Renal cortical epithelial cell (primary cell): ENCODE measurements at regions not wholly inside any gene's neighbourhood (a gene's known extent, or its start where the extent isn't known, plus 50 kb on each side); places are given as distances from the start of the nearest gene placed in this dataset.
"Not testable (repeated sequence)": the region's sequence is repeated elsewhere in the genome, so short reads cannot be mapped to it uniquely, and the experiment has no call there.

ENCODE experiments used
- DNase-seq: peaks from one replicate; pipeline ENCODE4 v3.0.0-alpha.2; 2011; ENCODE audit warnings: low read depth

DNA sequence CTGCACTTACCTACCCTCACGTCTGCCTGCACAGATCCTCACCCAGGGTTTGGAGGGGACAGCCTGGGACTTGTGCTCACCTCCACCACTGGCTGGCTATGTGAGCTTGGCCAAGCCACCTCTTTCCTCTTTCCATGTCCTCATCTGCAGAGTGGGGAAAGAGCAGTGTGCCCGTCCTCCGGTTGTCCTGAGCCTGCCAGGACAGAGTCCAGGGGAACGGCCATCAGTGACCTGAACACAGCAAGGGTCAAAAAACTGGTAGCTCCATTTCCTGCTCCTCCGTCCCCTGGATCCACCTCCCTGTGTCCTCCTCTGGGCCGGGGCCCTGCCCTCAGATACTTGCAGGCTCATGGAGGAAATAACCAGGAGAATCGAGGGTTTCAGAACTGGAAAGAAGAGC is 187.7 kb downstream of the OLFM1 start:
- DNase-seq = no peak

GRCh38 chr9:135275571-135276289 is 188.3 kb downstream of the OLFM1 start:
- DNase-seq = no peak

- DNase-seq = no peak
These were observed 190.0 kb downstream of the OLFM1 start for GRCh38 chr9:135277219-135278201.

GRCh38 chr9:135278586-135278985 is 191.1 kb downstream of the OLFM1 start:
- no peak for DNase-seq

GRCh38 chr9:135279385-135279784 is 191.9 kb downstream of the OLFM1 start:
- DNase-seq = no peak

DNA sequence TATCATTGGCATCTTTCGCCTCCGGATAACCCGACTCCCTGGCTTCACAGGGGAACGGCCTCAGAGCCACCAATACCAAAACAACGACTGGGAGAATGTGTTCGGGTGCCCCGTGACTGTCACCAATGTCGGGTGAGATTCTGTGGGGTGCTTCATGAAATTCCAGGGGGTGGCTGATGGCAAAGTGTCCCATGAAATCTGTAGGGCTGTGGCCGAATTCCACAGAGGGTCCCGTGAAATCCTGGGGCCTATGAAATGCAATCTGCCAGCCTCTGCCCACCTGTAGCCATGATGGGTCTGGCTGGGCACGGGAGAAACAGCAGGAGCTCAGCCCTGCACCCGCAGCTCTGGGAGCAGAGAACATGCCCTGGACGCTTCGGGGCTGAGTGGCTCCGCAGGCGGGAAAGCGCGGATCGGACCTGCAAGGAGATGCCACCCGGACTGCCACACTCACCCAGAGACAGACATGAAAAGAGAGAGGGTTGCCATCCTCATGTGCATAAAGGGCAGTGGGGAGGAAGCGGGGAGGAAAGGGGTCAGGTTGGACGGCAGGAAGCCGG is 192.4 kb downstream of the OLFM1 start:
- no peak for DNase-seq

DNA sequence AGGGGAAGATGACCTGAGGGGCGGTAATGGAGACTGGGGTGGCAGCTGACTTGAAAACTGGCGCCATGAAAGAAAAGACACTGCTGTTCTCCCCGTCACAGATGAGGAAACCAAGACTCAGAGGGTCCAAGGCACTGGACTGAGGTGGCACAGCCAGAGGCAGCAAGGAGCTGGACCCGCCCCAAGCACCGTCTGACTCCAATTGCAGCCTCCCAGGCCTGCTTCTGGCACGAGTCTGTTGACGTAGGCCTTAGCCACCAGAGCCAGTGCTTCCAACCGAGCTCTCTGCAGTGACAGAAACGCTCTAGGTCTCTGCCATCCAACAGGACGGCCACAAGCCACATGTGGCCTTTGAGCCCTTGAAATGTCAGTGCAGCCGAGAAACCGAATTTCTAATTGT is 193.2 kb downstream of the OLFM1 start:
- no peak for DNase-seq

DNA sequence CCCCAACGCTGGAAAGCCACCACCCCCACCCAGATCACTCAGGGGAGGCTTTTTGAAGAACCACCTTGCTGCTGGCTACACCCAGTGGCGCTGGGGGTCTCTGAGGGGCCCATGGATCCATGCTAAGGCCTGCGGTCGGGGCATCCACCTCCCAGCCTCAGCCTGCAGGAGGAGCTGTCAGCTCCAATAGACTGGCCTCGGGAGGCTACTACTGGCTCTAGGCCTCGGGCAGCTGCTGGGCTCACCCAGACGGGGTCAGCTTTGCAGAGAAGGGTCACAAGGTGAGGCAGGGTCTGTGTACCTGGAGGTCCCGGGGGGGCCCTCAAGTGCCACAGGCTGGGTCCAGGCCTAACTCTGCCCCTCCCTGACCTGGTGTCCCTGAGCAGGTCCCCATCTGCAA is 193.7 kb downstream of the OLFM1 start:
- DNase-seq = no peak

DNA sequence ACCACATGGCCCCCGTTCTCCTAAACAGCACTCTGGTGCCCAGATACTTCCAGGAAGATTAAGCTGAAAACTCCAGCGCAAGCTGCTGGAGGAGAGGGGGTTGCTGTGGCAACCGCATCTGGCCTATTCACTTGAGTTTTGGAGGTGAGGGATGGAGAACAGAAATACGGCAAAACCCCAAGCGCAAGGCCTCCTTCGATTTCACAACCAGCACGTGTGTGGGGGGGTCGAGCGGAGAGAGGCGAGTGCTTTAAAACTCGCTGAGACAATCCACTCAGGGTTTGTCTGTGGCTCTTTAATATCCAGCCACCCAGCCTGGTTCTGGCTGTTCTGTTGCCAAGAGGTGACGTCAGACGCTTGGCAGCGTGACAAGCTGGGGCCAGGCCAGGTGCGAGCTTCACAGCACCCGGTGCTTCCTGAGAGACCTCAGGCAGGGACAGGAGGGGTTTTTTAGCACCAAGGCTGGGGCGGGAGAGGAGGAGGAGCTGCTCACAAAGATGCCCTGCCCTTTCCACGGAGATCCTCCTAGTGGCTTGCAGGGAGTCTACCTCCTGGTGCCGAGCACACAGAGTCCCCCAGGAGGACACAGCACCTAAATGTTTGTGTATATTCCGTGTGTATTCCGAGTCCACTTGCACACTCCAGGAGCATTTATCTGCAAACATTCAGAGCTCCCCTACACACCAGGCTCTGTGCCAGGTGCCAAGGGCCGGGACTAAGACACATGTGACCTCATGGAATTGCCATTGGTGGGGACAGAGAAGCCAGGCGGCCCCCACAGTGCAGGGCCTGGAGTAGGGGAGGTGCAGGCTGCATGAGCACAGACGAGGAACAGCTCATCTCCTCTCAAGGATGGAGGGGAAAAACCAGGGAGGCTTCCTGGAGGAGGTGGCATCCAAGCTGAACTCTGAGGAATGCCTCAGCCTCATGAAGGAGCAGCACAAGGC is 194.6 kb downstream of the OLFM1 start:
- DNase-seq = no peak

- no peak for DNase-seq
These were observed 195.3 kb downstream of the OLFM1 start for GRCh38 chr9:135282808-135283207.

GRCh38 chr9:135283671-135284070 is 195.9 kb upstream of the PPP1R26 start:
- no peak for DNase-seq

DNA sequence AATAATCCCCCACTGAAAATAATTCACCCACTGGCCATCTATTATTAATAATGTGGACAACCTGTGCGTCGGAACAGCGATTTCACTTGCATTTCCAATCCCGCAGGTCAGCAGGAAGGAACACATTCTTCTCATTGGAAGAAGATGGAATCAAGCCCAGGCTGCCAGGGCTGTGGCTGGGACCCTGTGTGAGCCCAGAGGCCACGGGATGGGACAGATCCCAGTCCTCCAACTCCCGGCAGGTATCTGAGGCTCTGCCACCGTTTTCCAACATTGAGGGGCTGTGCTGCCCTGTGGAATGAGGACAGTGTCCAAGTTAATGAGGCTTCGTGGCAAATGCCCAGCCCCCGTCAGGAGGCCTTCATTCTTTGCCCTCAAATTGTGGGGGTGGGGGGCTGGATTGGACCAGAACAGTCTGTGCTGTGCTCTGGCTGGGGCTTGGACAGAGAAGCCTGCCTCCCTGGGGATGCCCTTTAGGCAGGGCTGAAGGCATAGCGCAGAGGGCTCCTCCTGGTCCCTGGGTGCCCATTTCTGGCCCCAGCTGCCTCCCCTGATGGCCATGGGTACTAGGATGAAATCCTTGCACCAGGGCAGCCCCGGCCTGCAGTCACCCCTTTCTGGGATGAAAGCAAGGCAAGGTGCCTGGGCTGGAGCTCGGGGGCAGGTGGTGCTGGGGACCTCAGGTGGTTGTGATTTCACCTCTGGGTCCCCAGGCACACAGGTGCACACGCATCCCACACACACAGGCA is 195.0 kb upstream of the PPP1R26 start:
- DNase-seq = no peak

GRCh38 chr9:135286187-135286925 is 193.2 kb upstream of the PPP1R26 start:
- not testable (repeated sequence) for DNase-seq

DNA sequence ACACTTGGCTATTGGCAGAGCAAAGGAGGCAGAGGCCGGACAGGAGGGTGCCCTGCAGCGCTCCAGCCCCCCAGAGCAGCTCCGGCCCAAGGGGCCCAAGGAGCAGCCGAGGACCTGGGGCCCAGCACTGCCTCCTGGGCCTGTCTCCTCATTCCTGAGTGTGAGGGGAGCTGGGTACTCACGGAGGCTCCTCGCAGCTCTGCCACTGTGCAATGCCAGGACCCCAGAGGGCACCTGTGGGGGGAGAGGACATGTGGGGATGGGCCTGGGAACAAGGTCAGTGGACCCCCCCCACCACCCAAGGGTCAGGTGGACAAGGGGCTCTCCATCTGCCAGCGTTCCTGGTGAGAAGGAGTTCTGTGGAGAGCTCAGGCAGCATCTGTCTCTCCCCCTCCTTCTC is 192.6 kb upstream of the PPP1R26 start:
- DNase-seq = no peak

- DNase-seq = no peak
These were observed 192.0 kb upstream of the PPP1R26 start for GRCh38 chr9:135287627-135288026.

DNA sequence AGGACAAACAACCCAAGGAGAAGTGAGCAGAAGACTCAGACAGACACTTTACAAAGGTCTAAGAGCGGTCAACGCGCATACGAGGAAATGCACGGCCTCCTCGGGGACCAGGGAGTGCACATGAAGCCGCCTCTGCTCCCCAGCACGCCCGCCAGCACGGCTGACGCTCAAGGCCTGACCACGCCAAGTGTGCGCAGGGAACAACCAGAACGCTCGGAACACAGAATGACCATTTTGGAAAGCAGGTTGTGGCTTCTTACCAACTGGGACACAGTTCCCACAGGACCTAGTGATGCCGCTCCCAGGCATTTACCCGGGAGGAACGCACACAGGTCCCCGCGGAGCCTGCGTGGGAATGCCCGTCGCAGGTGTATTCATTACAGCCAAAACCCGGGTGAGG is 191.5 kb upstream of the PPP1R26 start:
- DNase-seq = no peak

DNA sequence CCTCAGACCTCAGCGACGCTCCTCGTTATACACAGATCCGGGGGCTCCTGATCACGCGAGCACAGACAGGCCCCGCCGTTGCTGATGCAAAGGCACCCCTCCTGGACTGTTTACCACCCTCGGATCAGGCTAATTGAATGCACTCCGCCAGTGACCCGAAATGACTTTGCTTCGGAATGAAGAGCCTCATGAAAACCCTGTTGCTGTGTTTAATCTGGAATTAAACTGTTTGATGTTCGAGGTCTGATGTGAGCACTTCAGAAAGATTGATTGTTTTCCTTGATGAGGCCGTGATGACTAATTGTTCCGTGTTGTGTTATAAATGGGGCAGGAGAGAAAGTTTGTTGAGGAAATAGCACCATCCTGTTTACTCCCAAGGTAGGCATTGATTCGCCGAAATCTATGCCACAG is 190.5 kb upstream of the PPP1R26 start:
- no peak for DNase-seq

- no peak for DNase-seq
These were observed 189.5 kb upstream of the PPP1R26 start for GRCh38 chr9:135290086-135290485.

DNA sequence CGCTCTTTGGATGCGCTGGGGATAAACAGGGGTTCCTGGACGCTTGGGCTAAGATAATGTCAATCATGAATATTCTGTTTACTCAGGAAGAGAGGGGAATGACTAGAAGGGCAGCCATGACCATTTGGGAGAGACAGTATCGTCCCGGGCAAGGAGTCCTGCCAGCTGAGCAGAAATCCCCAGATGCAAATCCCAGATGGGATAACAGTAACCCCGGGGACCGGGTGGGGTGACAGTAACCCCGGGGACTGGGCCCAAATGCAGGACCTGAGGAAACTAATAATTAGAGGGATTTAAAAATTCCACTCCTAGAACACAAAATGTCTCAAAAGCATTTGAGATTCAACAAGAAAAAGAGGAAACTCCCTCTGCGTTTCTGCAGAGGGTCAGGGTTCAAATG is 189.0 kb upstream of the PPP1R26 start:
- DNase-seq = no peak

GRCh38 chr9:135291165-135291564 is 188.4 kb upstream of the PPP1R26 start:
- DNase-seq = no peak
